Neural progenitor cell (in vitro differentiated cells): ENCODE measurements at regions not wholly inside any gene's neighbourhood (a gene's known extent, or its start where the extent isn't known, plus 50 kb on each side); places are given as distances from the start of the nearest gene placed in this dataset.

ENCODE experiments used
- DNase-seq: peaks from one replicate; pipeline ENCODE4 v3.0.0-alpha.2; 2016; ENCODE audit warnings: low spot score
- H2AFZ ChIP-seq: fragments of 200-600 bp; sonication (generic); replicated peaks from 2 replicates; pipeline ENCODE4 v1.6.1; 2016; ENCODE audit warnings: antibody characterized with exemption
- H3F3A ChIP-seq: fragments of 200-600 bp; sonication (generic); 2 replicates; pipeline ENCODE4 v1.6.1; 2016; ENCODE audit warnings: antibody characterized with exemption, low read depth
- H3K27ac ChIP-seq: fragments of 200-600 bp; sonication (generic); 2 replicates; pipeline ENCODE4 v1.5.1; 2016; ENCODE audit warnings: mild to moderate bottlenecking
- H3K27me3 ChIP-seq: fragments of 200-600 bp; sonication (generic); 2 replicates; pipeline ENCODE4 v1.6.1; 2016; ENCODE audit warnings: mild to moderate bottlenecking, moderate library complexity
- H3K36me3 ChIP-seq: fragments of 200-600 bp; sonication (generic); 2 replicates; pipeline ENCODE4 v1.5.1; 2016
- H3K4me1 ChIP-seq: fragments of 200-600 bp; sonication (generic); 2 replicates; pipeline ENCODE4 v1.6.1; 2016; ENCODE audit warnings: mixed run types
- H3K4me2 ChIP-seq: fragments of 200-600 bp; sonication (generic); 2 replicates; pipeline ENCODE4 v1.6.1; 2016
- H3K4me3 ChIP-seq: fragments of 200-600 bp; sonication (generic); 2 replicates; pipeline ENCODE4 v1.5.1; 2016
- H3K79me2 ChIP-seq: fragments of 200-600 bp; sonication (generic); 2 replicates; pipeline ENCODE4 v1.6.1; 2016; ENCODE audit warnings: low read depth
- H3K9ac ChIP-seq: fragments of 200-600 bp; sonication (generic); 2 replicates; pipeline ENCODE4 v1.6.1; 2016
- H3K9me3 ChIP-seq: fragments of 200-600 bp; sonication (generic); 2 replicates; pipeline ENCODE4 v1.5.1; 2016; ENCODE audit warnings: low read depth
- H4K20me1 ChIP-seq: fragments of 200-600 bp; sonication (generic); 2 replicates; pipeline ENCODE4 v1.6.1; 2016; ENCODE audit warnings: low read depth
- H3K27ac Mint-ChIP-seq: 3 replicates; pipeline ENCODE4 v1.8.0; 2021; ENCODE audit warnings: mixed read lengths
- H3K27me3 Mint-ChIP-seq: 2 replicates; pipeline ENCODE4 v1.8.0; 2022; ENCODE audit warnings: low read depth, mild to moderate bottlenecking, inconsistent platforms, moderate library complexity, mixed read lengths; ENCODE audit not compliant: insufficient read depth
- H3K36me3 Mint-ChIP-seq: 3 replicates; pipeline ENCODE4 v1.8.0; 2021; ENCODE audit warnings: mixed read lengths
- H3K4me1 Mint-ChIP-seq: 3 replicates; pipeline ENCODE4 v1.8.0; 2021; ENCODE audit warnings: mixed read lengths
- H3K4me3 Mint-ChIP-seq: 3 replicates; pipeline ENCODE4 v1.8.0; 2021; ENCODE audit warnings: mild to moderate bottlenecking, moderate library complexity, mixed read lengths
- H3K9me3 Mint-ChIP-seq: 3 replicates; pipeline ENCODE4 v1.8.0; 2020; ENCODE audit warnings: mixed read lengths
- CTCF ChIP-seq: fragments of 200-600 bp; sonication (generic); IDR thresholded peaks from 2 replicates; pipeline ENCODE4 v1.5.1; 2017; ENCODE audit warnings: antibody characterized with exemption, mild to moderate bottlenecking
- EZH2 ChIP-seq: fragments of 200-600 bp; sonication (generic); IDR thresholded peaks from 2 replicates; pipeline ENCODE4 v1.6.1; 2017; ENCODE audit warnings: antibody characterized with exemption, mild to moderate bottlenecking, moderate library complexity
- EZH2phosphoT487 ChIP-seq: fragments of 200-600 bp; sonication (generic); IDR thresholded peaks from 2 replicates; pipeline ENCODE4 v1.6.1; 2017; ENCODE audit warnings: antibody characterized with exemption

- H3K27me3 ChIP-seq = no peaks in the 10 kb centered on the region
- no peak overlapping the region for H2AFZ ChIP-seq
- Mint-ChIP-seq H3K27ac (no peak overlapping the region), H3K9me3 (no peaks in the 10 kb centered on the region), H3K4me1 (peaks cover 6% of the 10 kb centered on the region), H3K4me3 (no peak overlapping the region), H3K27me3 (peaks cover 7% of the 10 kb centered on the region), H3K36me3 (no peaks in the 10 kb centered on the region)
- H3K79me2 ChIP-seq = no peaks in the 10 kb centered on the region
- no peaks in the 10 kb centered on the region for H3K36me3 ChIP-seq
- H3K9me3 ChIP-seq = no peaks in the 10 kb centered on the region
- no peak overlapping the region for H3K4me2 ChIP-seq
- no peaks in the 10 kb centered on the region for H4K20me1 ChIP-seq
- H3F3A ChIP-seq = no peaks in the 10 kb centered on the region
- no peak for TF ChIP-seq EZH2
- TF ChIP-seq CTCF = no peak
- no peak for TF ChIP-seq EZH2phosphoT487
- no peak overlapping the region for H3K9ac ChIP-seq
- no peak overlapping the region for H3K4me3 ChIP-seq
- peaks cover 13% of the 10 kb centered on the region for H3K4me1 ChIP-seq
- H3K27ac ChIP-seq = no peak overlapping the region
- no peak for DNase-seq
Measured at GRCh38 chr6:40803897-40804702, 216.9 kb upstream of the LRFN2 start.

GRCh38 chr6:40802481-40802880 lies 215.3 kb upstream of the LRFN2 start:
- H3K4me3 ChIP-seq = no peak overlapping the region
- H3K9me3 ChIP-seq = no peaks in the 10 kb centered on the region
- no peak overlapping the region for H3K27ac ChIP-seq
- H3K4me2 ChIP-seq = no peak overlapping the region
- DNase-seq = no peak
- H3K27me3 ChIP-seq = no peaks in the 10 kb centered on the region
- no peaks in the 10 kb centered on the region for H4K20me1 ChIP-seq
- no peak overlapping the region for H3K4me3 Mint-ChIP-seq
- no peaks in the 10 kb centered on the region for H3K36me3 Mint-ChIP-seq
- TF ChIP-seq CTCF = no peak
- peaks cover 16% of the 10 kb centered on the region for H3K4me1 Mint-ChIP-seq
- H3K27ac Mint-ChIP-seq = no peak overlapping the region
- H3K79me2 ChIP-seq = no peaks in the 10 kb centered on the region
- H3K36me3 ChIP-seq = no peaks in the 10 kb centered on the region
- H3K27me3 Mint-ChIP-seq = peaks cover 12% of the 10 kb centered on the region
- no peak overlapping the region for H2AFZ ChIP-seq
- H3K9ac ChIP-seq = no peak overlapping the region
- H3K4me1 ChIP-seq = peaks cover 17% of the 10 kb centered on the region
- no peaks in the 10 kb centered on the region for H3K9me3 Mint-ChIP-seq
- no peaks in the 10 kb centered on the region for H3F3A ChIP-seq

GRCh38 chr6:40799296-40800140 lies 212.4 kb upstream of the LRFN2 start:
- no peak overlapping the region for H3K27ac ChIP-seq
- H3K4me1 Mint-ChIP-seq = peaks cover 16% of the 10 kb centered on the region
- no peaks in the 10 kb centered on the region for H4K20me1 ChIP-seq
- no peaks in the 10 kb centered on the region for H3K27me3 ChIP-seq
- no peak for DNase-seq
- no peak overlapping the region for H3K27ac Mint-ChIP-seq
- H3K9ac ChIP-seq = no peak overlapping the region
- no peak overlapping the region for H3K4me3 Mint-ChIP-seq
- no peaks in the 10 kb centered on the region for H3K9me3 Mint-ChIP-seq
- H3K9me3 ChIP-seq = no peaks in the 10 kb centered on the region
- peaks cover 17% of the 10 kb centered on the region for H3K4me1 ChIP-seq
- H3K4me2 ChIP-seq = no peak overlapping the region
- no peaks in the 10 kb centered on the region for H3F3A ChIP-seq
- TF ChIP-seq EZH2 (no peak), EZH2phosphoT487 (no peak), CTCF (no peak)
- peaks cover 10% of the 10 kb centered on the region for H3K27me3 Mint-ChIP-seq
- no peaks in the 10 kb centered on the region for H3K36me3 Mint-ChIP-seq
- no peaks in the 10 kb centered on the region for H3K79me2 ChIP-seq
- no peaks in the 10 kb centered on the region for H3K36me3 ChIP-seq
- H2AFZ ChIP-seq = no peak overlapping the region
- no peak overlapping the region for H3K4me3 ChIP-seq
